SU-DHL-6 (cell line): ENCODE measurements at regions not wholly inside any gene's neighbourhood (a gene's known extent, or its start where the extent isn't known, plus 50 kb on each side); places are given as distances from the start of the nearest gene placed in this dataset.

ENCODE experiments used
- H2AFZ ChIP-seq: fragments of 200-600 bp; sonication (generic); 2 replicates; pipeline ENCODE4 v1.6.1; 2014; ENCODE audit warnings: low read depth, mild to moderate bottlenecking, moderate library complexity, mixed read lengths, antibody characterized with exemption, low read length; ENCODE audit not compliant: severe bottlenecking
- H3F3A ChIP-seq: fragments of 200-600 bp; shearing (Covaris generic); 2 replicates; pipeline ENCODE4 v1.6.0; 2016; ENCODE audit warnings: antibody characterized with exemption, mild to moderate bottlenecking; ENCODE audit not compliant: insufficient read depth
- H3K27ac ChIP-seq: fragments of 200-600 bp; sonication (generic); 2 replicates; pipeline ENCODE4 v1.5.1; 2016; ENCODE audit warnings: low read depth, mild to moderate bottlenecking, low read length, moderate library complexity, mixed read lengths
- H3K27me3 ChIP-seq: fragments of 200-600 bp; sonication (generic), shearing (Covaris generic); 2 replicates; pipeline ENCODE4 v1.6.0; 2014; ENCODE audit warnings: mild to moderate bottlenecking, low read length
- H3K36me3 ChIP-seq: fragments of 200-600 bp; sonication (generic); 2 replicates; pipeline ENCODE4 v1.6.1; 2014; ENCODE audit warnings: mild to moderate bottlenecking, low read length, mixed read lengths
- H3K4me2 ChIP-seq: fragments of 300-600, 200-600 bp; shearing (Covaris generic), sonication (generic); 2 replicates; pipeline ENCODE4 v1.6.0; 2014; ENCODE audit warnings: low read length, low read depth, mild to moderate bottlenecking; ENCODE audit not compliant: poor library complexity, severe bottlenecking
- H3K4me3 ChIP-seq: fragments of 200-600 bp; sonication (generic); 2 replicates; pipeline ENCODE4 v1.5.1; 2014; ENCODE audit warnings: antibody characterized with exemption, low read length, mild to moderate bottlenecking, mixed read lengths; ENCODE audit not compliant: insufficient read depth, poor library complexity, severe bottlenecking
- H3K79me2 ChIP-seq: fragments of 200-600 bp; sonication (generic); 2 replicates; pipeline ENCODE4 v1.6.1; 2014; ENCODE audit warnings: mild to moderate bottlenecking, low read length, moderate library complexity; ENCODE audit not compliant: insufficient read depth
- H3K9ac ChIP-seq: fragments of 200-600 bp; sonication (generic); 2 replicates; pipeline ENCODE4 v1.7.0; 2014; ENCODE audit warnings: mild to moderate bottlenecking, low read length
- H3K9me2 ChIP-seq: fragments of 200-600 bp; sonication (generic); replicated peaks from 2 replicates; pipeline ENCODE4 v1.6.1; 2014; ENCODE audit warnings: low read length; ENCODE audit not compliant: insufficient read depth
- H3K9me3 ChIP-seq: fragments of 200-600 bp; sonication (generic); 2 replicates; pipeline ENCODE4 v1.6.1; 2014; ENCODE audit warnings: low read length, mixed read lengths; ENCODE audit not compliant: insufficient read depth
- H4K20me1 ChIP-seq: fragments of 200-600 bp; sonication (generic); 2 replicates; pipeline ENCODE4 v1.6.1; 2014; ENCODE audit warnings: low read depth, mild to moderate bottlenecking, antibody characterized with exemption, low read length, moderate library complexity, mixed read lengths
- CTCF ChIP-seq: fragments of 200-600 bp; sonication (generic); IDR thresholded peaks from one replicate; pipeline ENCODE4 v1.5.1; 2017; ENCODE audit warnings: antibody characterized with exemption, mild to moderate bottlenecking, low read length, moderate library complexity; ENCODE audit not compliant: insufficient read depth, poor library complexity, severe bottlenecking
- EZH2phosphoT487 ChIP-seq: fragments of 200-600 bp; sonication (generic), shearing (Covaris generic); conservative IDR thresholded peaks from 2 replicates; pipeline ENCODE4 v1.6.1; 2018; ENCODE audit warnings: mild to moderate bottlenecking, antibody characterized with exemption, low read length, moderate library complexity, mixed read lengths

DNA sequence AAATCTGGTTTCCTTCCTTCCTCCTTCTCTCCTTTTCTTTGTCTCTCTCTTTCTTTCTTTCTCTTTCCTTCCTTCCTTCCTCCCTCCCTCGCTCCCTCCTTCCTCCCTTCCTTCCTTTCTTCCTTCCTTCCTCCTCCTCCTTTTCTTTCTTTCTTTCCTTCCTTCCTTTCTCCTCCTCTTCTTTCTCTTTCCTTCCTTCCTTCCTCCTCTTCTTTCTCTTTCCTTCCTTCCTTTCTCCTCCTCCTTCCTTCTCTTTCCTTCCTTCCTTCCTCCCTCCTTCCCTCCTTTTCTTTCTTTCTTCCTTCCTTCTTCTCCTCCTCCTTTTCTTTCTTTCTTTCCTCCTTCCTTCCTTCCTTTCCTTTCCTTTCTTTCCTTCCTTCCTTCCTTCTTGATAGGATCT is 61.2 kb downstream of the VIP start:
- H3K79me2 ChIP-seq = no peaks in the 10 kb centered on the region
- no peak overlapping the region for H3K4me3 ChIP-seq
- TF ChIP-seq CTCF = no peak
- no peak for TF ChIP-seq EZH2phosphoT487

GRCh38 chr6:152815230-152815872 is 64.8 kb downstream of the VIP start:
- H3K79me2 ChIP-seq = no peaks in the 10 kb centered on the region
- no peaks in the 10 kb centered on the region for H3F3A ChIP-seq
- H3K9me2 ChIP-seq = no peaks in the 10 kb centered on the region
- no peak overlapping the region for H3K4me2 ChIP-seq
- H4K20me1 ChIP-seq = no peaks in the 10 kb centered on the region
- no peak for TF ChIP-seq EZH2phosphoT487
- TF ChIP-seq CTCF = no peak
- no peak overlapping the region for H3K27ac ChIP-seq
- H3K4me3 ChIP-seq = no peak overlapping the region
- H2AFZ ChIP-seq = no peak overlapping the region
- no peak overlapping the region for H3K9ac ChIP-seq
- H3K27me3 ChIP-seq = no peaks in the 10 kb centered on the region
- no peaks in the 10 kb centered on the region for H3K36me3 ChIP-seq
- no peaks in the 10 kb centered on the region for H3K9me3 ChIP-seq

More for the DNA sequence above, 61.2 kb downstream of the VIP start:
- Histone ChIP-seq H3K36me3 (no peaks in the 10 kb centered on the region), H3K27ac (no peak overlapping the region), H3K4me2 (no peak overlapping the region), H3F3A (no peaks in the 10 kb centered on the region), H3K9me3 (no peaks in the 10 kb centered on the region), H4K20me1 (no peaks in the 10 kb centered on the region), H2AFZ (no peak overlapping the region), H3K9me2 (no peaks in the 10 kb centered on the region), H3K9ac (no peak overlapping the region), H3K27me3 (no peaks in the 10 kb centered on the region)

- no peaks in the 10 kb centered on the region for H3K79me2 ChIP-seq
- H3K9ac ChIP-seq = no peak overlapping the region
- H3K9me3 ChIP-seq = no peaks in the 10 kb centered on the region
- no peaks in the 10 kb centered on the region for H4K20me1 ChIP-seq
- no peak for TF ChIP-seq CTCF
- no peak for TF ChIP-seq EZH2phosphoT487
- no peaks in the 10 kb centered on the region for H3K27me3 ChIP-seq
- no peak overlapping the region for H3K4me2 ChIP-seq
- no peak overlapping the region for H3K27ac ChIP-seq
- H3F3A ChIP-seq = no peaks in the 10 kb centered on the region
- H3K9me2 ChIP-seq = no peaks in the 10 kb centered on the region
- no peaks in the 10 kb centered on the region for H3K36me3 ChIP-seq
- no peak overlapping the region for H3K4me3 ChIP-seq
- H2AFZ ChIP-seq = no peak overlapping the region
Measured at GRCh38 chr6:152816055-152816454, 65.5 kb downstream of the VIP start.
